Neural progenitor cell (in vitro differentiated cells): ENCODE measurements at regions not wholly inside any gene's neighbourhood (a gene's known extent, or its start where the extent isn't known, plus 50 kb on each side); places are given as distances from the start of the nearest gene placed in this dataset.

ENCODE experiments used
- EZH2 ChIP-seq: fragments of 200-600 bp; sonication (generic); IDR thresholded peaks from 2 replicates; pipeline ENCODE4 v1.6.1; 2017; ENCODE audit warnings: antibody characterized with exemption, mild to moderate bottlenecking, moderate library complexity
- EZH2phosphoT487 ChIP-seq: fragments of 200-600 bp; sonication (generic); IDR thresholded peaks from 2 replicates; pipeline ENCODE4 v1.6.1; 2017; ENCODE audit warnings: antibody characterized with exemption
- TF ChIP-seq, protein P1 (sequence below): fragments of 200-600 bp; sonication (generic); IDR thresholded peaks from 2 replicates; pipeline ENCODE4 v1.5.1; 2017; ENCODE audit warnings: antibody characterized with exemption, mild to moderate bottlenecking

DNA sequence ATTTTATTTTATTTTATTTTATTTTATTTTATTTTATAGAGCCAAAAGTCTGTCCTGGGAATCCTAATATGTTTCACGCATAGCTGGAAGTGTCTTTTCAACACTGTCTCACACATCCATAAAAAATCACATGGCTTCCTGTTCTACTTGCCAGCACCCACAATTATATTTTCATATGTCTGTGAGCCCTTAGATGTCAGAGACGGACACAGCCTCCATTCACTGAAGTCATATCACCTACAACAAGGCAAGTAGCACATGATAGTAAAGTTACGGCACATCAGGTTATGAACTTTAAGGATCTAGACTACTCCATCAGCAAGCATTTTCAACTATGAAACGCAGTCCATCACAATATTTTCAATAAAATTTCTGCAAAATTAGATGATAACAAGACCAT, 168.4 kb downstream of the ZIC4 start:
- no peak for TF ChIP-seq EZH2phosphoT487
- TF ChIP-seq, protein P1, sequence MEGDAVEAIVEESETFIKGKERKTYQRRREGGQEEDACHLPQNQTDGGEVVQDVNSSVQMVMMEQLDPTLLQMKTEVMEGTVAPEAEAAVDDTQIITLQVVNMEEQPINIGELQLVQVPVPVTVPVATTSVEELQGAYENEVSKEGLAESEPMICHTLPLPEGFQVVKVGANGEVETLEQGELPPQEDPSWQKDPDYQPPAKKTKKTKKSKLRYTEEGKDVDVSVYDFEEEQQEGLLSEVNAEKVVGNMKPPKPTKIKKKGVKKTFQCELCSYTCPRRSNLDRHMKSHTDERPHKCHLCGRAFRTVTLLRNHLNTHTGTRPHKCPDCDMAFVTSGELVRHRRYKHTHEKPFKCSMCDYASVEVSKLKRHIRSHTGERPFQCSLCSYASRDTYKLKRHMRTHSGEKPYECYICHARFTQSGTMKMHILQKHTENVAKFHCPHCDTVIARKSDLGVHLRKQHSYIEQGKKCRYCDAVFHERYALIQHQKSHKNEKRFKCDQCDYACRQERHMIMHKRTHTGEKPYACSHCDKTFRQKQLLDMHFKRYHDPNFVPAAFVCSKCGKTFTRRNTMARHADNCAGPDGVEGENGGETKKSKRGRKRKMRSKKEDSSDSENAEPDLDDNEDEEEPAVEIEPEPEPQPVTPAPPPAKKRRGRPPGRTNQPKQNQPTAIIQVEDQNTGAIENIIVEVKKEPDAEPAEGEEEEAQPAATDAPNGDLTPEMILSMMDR = no peak
- no peak for TF ChIP-seq EZH2
